ENCODE measurements at regions not wholly inside any gene's neighbourhood (a gene's known extent, or its start where the extent isn't known, plus 50 kb on each side); places are given as distances from the start of the nearest gene placed in this dataset.

DNA sequence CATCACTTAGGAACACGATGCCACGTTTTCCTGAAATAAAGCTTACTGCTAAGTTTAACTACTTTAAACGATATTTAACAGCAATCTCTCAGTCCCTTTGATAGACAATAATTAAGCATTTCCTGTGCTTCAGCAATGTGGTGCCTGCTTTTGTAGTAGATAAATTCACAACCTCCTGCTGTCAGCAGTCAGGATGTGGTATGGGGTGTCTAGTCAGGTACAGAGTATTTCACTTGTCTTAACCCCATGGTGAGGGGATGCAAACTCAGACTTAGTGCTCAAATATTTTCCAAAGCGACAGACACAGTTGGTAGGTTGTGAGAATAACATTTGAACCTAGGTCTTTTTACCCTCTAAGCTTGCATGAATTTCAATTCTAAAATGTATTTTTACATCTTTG lies 526.2 kb upstream of the PFKP start:
- peaks cover 6 to 28% of the 10 kb centered on the region in 2 experiments for H3K4me1 Mint-ChIP-seq

More for the DNA sequence above, 526.2 kb upstream of the PFKP start:
- Histone ChIP-seq H3K79me1 (ENCODE audit: insufficient read depth, low read depth, low read length, poor library complexity, severe bottlenecking) (no peaks in the 10 kb centered on the region), H3K56ac (ENCODE audit: insufficient read length, low read depth, low read length) (no peak overlapping the region), H3K23ac (ENCODE audit: insufficient read length, low read depth, low read length) (no peak overlapping the region), H2BK15ac (ENCODE audit: low read depth, low read length) (no peak overlapping the region), H4K91ac (ENCODE audit: insufficient read length, low read depth, low read length) (no peak overlapping the region), H3K9me3 (ENCODE audit: control insufficient read depth, low read depth, low read length) (no peaks in the 10 kb centered on the region), H3K27me3 (ENCODE audit: insufficient read depth, low read length) (no peaks in the 10 kb centered on the region), H2BK20ac (ENCODE audit: low read depth, low read length, poor library complexity, severe bottlenecking) (no peak overlapping the region), H2BK120ac (ENCODE audit: low read depth, low read length, poor library complexity, severe bottlenecking) (no peak overlapping the region), H3K18ac (ENCODE audit: insufficient read length, low read depth, low read length) (no peak overlapping the region), H3K27ac (ENCODE audit: insufficient read length, low read depth, low read length) (no peak overlapping the region), H4K20me1 (ENCODE audit: control insufficient read depth, insufficient read depth, insufficient read length) (no peaks in the 10 kb centered on the region), H3K9ac (ENCODE audit: extremely low read depth, insufficient read length, low read length) (no peak overlapping the region), H3K4me2 (ENCODE audit: insufficient read depth, insufficient read length, low read length) (peak overlapping the region; percentile 12), H3T11ph (ENCODE audit: low read length) (no peak overlapping the region), H3K4me1 (ENCODE audit: insufficient read depth, low read length) (peaks cover 4% of the 10 kb centered on the region; the same call in 1 of the 2 replicates), H3K4ac (ENCODE audit: low read depth, low read length) (no peak overlapping the region), H2AFZ (ENCODE audit: low read length) (no peak overlapping the region), H4K8ac (replicated peaks; ENCODE audit: insufficient read length, low read depth, low read length) (no peak overlapping the region), H4K5ac (ENCODE audit: insufficient read length, low read depth, low read length) (no peak overlapping the region), H2BK12ac (ENCODE audit: insufficient read length, low read depth, low read length) (no peak overlapping the region), H3K79me2 (ENCODE audit: insufficient read depth, low read length) (no peaks in the 10 kb centered on the region), H3K14ac (ENCODE audit: insufficient read depth, low read length) (no peak overlapping the region), H2AK5ac (ENCODE audit: insufficient read length, low read length) (no peak overlapping the region), H2BK5ac (ENCODE audit: insufficient read length, low read length) (no peak overlapping the region), H3K23me2 (ENCODE audit: insufficient read length, low read depth, low read length, poor library complexity, severe bottlenecking) (no peaks in the 10 kb centered on the region)
- H3K27ac Mint-ChIP-seq = no peak overlapping the region
- no peak overlapping the region for H3K4me3 Mint-ChIP-seq
- no CpG with 5 or more reads among the region's 4 CpGs for WGBS (ENCODE audit: extremely low coverage, insufficient read length, low lambda C conversion rate)
- TF ChIP-seq, protein P1, sequence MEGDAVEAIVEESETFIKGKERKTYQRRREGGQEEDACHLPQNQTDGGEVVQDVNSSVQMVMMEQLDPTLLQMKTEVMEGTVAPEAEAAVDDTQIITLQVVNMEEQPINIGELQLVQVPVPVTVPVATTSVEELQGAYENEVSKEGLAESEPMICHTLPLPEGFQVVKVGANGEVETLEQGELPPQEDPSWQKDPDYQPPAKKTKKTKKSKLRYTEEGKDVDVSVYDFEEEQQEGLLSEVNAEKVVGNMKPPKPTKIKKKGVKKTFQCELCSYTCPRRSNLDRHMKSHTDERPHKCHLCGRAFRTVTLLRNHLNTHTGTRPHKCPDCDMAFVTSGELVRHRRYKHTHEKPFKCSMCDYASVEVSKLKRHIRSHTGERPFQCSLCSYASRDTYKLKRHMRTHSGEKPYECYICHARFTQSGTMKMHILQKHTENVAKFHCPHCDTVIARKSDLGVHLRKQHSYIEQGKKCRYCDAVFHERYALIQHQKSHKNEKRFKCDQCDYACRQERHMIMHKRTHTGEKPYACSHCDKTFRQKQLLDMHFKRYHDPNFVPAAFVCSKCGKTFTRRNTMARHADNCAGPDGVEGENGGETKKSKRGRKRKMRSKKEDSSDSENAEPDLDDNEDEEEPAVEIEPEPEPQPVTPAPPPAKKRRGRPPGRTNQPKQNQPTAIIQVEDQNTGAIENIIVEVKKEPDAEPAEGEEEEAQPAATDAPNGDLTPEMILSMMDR (conservative IDR thresholded peaks at IDR 0.05) = no peak
- peaks cover 0 to 10% (median 9%) of the 10 kb centered on the region in 3 experiments; a peak in 5 of 7 replicates for H3K36me3 Mint-ChIP-seq (ENCODE audit: insufficient read depth in 1 of 3, low read depth in 3 of 3)
- DNase-seq = no peak
- H3K27me3 Mint-ChIP-seq (ENCODE audit: low read depth) = no peaks in the 10 kb centered on the region
- H3K9me3 Mint-ChIP-seq = peaks cover 9 to 12% of the 10 kb centered on the region in 2 experiments; a peak in 4 of 5 replicates
